ENCODE measurements at regions not wholly inside any gene's neighbourhood (a gene's known extent, or its start where the extent isn't known, plus 50 kb on each side); places are given as distances from the start of the nearest gene placed in this dataset.

DNA sequence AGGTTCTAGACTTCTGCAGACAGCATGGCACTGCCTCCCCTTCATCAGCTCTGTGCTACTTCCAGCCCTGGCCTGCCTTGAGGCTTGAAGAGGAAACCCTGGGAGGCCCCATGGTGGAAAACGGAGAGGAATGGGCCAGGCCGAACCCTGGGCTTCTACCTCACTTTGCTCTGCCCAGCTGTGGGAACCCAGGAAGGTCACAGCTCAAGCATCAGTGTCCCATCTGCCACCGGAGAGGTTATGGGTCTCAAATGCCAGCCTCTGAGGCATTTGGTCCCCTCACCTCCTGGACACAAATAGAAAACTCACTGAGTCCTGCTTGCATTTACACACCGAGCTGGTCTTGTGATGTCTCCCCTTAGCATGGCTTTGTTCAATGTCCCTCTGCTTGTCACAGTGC, 80.1 kb upstream of the ALDH1B1 start:
- no peak for DNase-seq (ENCODE audit: low spot score)

GRCh38 chr9:38311382-38312270, 80.9 kb upstream of the ALDH1B1 start:
- no peak for DNase-seq (ENCODE audit: low spot score)

DNA sequence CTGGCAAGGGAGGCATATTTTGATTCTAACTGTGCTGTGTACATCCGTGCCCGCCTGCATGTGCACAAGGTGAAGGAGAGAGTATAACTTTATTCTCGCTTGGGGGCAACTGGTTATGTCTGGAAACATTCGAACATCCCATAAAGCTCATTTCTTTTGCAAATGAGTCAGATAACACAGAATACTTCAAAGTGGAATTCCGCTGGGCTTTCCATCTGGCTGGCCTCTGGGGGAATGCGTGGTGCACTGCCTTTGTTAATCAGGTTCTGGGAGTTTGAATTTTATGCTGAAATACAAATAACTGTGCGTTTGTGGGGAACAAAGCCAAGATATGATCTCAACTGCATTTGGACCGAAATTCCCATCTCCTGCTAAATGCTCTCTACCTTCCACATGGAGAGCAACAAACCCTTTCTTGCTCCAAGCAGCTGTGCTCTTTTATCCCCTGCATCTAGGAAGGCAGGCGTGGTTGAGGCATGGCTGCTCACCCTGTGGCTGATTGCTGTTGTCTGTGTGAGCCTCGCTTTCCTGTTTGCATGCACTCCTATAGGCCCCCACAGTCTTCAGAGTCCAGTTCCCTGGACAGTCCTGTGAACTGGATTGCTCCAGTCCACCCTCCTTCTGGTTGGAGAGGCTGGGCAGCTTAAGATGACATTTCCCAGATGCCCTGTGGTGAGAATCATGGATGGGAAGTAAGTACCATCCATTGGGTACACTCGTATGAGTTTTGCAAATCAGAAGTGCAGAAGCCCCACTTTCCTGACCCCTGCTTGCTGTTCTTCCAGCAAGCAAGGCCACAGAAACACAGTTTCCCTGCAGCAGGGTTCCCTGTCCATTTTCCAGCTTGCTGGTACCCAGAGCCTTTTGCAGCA, 82.9 kb upstream of the ALDH1B1 start:
- no peak for DNase-seq (ENCODE audit: low spot score)

DNA sequence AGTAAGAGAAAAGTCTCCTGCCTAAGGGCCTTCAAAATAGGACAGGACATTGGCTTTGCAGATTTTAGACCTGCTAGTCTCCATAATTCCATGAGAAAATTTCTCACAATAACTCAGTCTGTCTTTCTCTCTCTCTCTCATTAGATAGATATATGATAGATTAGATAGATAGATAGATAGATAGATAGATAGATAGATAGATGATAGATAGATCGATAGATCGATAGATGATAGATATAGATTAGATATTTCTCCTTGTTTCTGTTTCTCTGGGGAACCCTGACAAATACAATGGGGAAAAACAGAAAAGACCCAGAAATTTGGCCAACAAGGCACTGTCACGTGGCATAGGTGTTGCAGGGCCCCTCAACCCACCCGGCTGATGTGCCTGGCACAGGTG, 84.4 kb upstream of the ALDH1B1 start:
- no peak for DNase-seq (ENCODE audit: low spot score)

GRCh38 chr9:38306899-38307298, 85.6 kb upstream of the ALDH1B1 start:
- no peak for DNase-seq (ENCODE audit: low spot score)

DNA sequence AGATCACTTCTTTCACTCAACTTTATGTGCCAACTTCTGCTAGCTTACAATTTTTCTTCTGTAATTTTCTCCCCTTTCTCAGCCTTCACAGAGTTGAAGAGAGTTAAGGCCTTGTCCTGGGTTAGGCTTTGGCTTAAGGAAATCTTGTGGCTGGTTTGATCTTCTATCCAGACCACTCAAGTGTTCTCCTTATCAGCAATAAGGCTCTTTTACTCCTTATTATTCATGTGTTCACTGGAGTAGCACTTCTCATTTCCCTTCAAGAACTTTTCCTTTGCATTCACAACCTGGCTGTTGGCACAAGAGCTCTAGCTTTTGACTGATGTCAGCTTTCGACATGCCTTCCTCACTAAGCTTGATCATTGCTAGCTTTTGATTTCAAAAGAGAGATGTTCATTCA, 86.9 kb upstream of the ALDH1B1 start:
- no peak for DNase-seq (ENCODE audit: low spot score)

- DNase-seq (ENCODE audit: low spot score): no peak
Measured at GRCh38 chr9:38301376-38302106, 91.0 kb upstream of the ALDH1B1 start.

DNA sequence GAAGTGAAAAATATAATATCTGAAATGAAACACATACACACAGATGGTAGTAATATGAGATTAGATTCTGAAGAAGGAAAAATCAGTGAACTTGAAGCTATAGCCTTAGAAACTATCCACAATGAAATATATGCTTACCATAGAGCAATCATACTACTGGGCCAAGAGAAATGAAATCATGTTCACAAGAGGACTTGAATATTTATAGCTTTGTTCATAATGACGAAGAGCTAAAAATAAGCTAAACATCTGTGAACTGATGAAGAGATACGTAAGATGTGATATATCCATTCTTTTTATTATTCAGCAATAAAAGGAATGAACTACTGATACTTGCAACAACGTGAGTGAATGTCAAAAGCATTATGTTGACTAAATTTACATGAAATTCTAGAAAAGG, 92.6 kb upstream of the ALDH1B1 start:
- no peak for DNase-seq (ENCODE audit: low spot score)

DNA sequence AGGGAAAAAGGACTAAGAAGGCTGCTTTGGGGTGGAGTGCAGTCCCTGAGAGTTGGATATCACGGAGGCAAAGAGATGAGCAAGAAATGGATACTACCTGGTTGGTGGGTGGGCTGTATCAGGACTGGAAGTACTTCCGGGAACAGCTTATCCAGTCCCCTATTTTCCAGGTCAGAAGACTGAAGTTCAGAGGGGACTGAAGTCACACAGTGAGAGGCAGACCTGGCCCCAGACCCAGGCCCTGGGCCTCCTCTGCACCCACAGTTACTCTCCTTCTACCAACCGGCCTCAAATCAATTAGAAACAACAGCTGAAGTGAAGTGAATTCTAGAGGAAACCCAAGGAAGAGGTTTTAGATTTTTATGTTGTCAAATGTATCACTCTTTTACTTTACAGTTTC, 93.6 kb upstream of the ALDH1B1 start:
- DNase-seq (ENCODE audit: low spot score): no peak

GRCh38 chr9:38298503-38298902, 94.0 kb upstream of the ALDH1B1 start:
- no peak for DNase-seq (ENCODE audit: low spot score)

DNA sequence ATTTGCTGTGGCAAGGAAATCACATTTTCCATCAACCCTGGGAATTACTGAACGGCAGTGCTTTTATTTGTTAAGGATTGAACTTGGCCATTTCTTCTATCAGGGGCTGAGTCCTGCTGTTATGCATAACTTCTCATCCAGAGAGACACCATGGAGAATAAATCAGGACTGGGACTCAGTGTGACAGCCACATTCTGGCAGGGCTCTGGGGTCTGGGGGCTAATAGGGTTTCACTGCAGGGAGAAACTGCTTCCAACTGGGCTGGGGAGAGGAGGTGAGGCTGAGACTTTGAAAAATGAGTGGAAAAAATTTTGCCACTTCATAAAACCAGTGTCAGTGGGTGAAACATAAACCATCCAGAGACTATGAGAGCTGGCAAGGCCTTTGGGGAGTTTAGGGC, 95.7 kb upstream of the ALDH1B1 start:
- no peak for DNase-seq (ENCODE audit: low spot score)

DNA sequence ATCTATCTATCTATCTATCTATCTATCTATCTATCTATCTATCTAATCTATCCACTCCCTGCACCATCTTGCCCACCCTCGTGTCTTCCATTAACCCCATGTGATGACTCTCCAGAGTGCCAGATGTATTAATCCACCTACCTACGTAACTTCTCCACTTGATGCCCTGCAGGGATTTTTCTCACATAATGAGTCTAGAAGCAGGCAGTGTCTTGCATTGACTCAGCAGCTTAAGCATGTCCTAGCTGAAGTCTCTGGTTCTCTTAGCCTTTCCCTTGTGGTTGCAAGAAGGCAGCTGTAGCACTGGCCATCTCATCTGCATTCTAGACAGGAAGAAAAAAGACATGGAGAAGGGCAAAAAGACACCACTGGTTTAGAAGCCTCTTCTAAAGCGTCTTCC, 96.7 kb upstream of the ALDH1B1 start:
- DNase-seq (ENCODE audit: low spot score): no peak

GRCh38 chr9:38294220-38294960, 98.1 kb upstream of the ALDH1B1 start:
- DNase-seq (ENCODE audit: low spot score): no peak

DNA sequence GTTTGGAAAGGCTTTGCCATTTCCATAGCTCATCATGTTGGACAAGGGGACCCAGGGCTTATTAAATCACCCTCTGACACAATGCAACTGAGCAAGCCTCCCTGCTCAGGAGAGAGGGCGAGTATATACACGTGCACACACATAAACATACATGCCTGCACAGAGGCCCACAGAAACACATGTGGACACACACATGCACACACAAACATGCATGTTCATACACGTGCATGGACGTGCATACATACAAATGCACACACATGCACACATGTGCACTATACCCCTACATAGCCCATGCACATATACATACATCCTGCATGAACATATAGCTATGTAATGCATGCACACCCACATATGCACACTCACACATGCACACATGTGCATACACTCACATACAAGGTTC, 99.5 kb upstream of the ALDH1B1 start:
- no peak for DNase-seq (ENCODE audit: low spot score)

DNA sequence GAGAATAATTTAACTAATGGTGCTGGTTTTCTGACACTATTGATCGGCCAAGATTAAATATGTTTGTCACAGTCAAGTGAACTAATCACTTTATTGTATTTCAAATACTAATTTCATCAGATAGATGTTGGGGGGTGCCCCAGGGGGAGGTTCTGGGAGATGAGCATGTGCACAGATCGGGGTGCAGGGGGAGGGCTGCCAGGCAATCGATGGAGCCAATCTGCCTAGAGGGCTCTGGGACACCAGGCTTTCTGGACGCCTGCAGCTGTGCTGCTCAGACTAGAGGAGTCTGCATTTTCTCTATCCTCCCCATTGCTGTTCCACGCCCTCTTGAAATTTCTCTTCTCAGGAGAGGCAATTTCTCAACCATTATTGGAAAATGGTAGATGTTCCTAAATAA, 100.0 kb upstream of the ALDH1B1 start:
- no peak for DNase-seq (ENCODE audit: low spot score)

GRCh38 chr9:38289866-38290245, 102.6 kb upstream of the ALDH1B1 start:
- no peak for DNase-seq (ENCODE audit: low spot score)

GRCh38 chr9:38289236-38289865, 103.2 kb upstream of the ALDH1B1 start:
- DNase-seq (ENCODE audit: low spot score): no peak

- no peak for DNase-seq (ENCODE audit: low spot score)
Measured at GRCh38 chr9:38288502-38288901, 104.0 kb upstream of the ALDH1B1 start.

- DNase-seq (ENCODE audit: low spot score): no peak
Measured at GRCh38 chr9:38287420-38287985, 105.0 kb upstream of the ALDH1B1 start.

GRCh38 chr9:38286766-38287165, 105.7 kb upstream of the ALDH1B1 start:
- DNase-seq (ENCODE audit: low spot score): no peak

- DNase-seq (ENCODE audit: low spot score): no peak
Measured at GRCh38 chr9:38286357-38286756, 106.1 kb upstream of the ALDH1B1 start.

Data from SW480 (cell line).